ENCODE measurements at regions not wholly inside any gene's neighbourhood (a gene's known extent, or its start where the extent isn't known, plus 50 kb on each side); places are given as distances from the start of the nearest gene placed in this dataset.

DNA sequence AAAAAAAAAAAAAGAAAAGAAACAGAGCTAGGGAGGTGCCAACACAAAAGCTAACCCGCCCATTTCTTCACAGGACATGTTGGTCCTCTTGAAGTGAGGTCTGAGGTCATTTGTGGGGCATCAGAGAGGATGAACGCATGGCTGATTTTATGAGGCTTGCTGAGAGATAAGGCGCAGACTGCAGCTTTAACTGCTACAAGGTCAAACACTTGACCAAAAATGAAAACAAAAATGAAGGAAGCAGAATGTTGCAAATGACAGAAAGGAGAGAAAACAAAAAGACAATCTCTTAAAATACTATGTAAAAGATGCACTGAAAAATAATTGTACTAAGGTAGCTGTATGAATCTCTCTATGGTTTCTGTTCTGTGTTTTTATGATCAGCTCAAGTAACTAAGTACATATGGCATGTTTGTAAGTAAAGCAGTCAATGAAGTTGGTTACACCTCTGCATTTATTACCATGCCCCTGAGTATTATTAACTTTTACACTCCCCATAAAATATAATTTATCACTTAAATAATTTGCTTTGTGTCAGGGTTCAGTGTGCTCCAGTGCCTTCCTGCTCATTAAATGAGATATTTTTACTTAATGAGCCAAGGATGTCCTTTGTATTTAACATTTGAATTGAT is 249.1 kb upstream of the NR5A2 start:
- no peak overlapping the region for H3K14ac ChIP-seq (ENCODE audit: low read length)
- no CpG with 5 or more reads among the region's 3 CpGs for WGBS (ENCODE audit: extremely low coverage, insufficient coverage, insufficient read length)

GRCh38 chr1:199780091-199780490 is 247.4 kb upstream of the NR5A2 start:
- no peak for DNase-seq

More for the DNA sequence above, 249.1 kb upstream of the NR5A2 start:
- Histone ChIP-seq H3K27ac (ENCODE audit: low read depth, low read length) (no peak overlapping the region), H4K8ac (ENCODE audit: low read depth, low read length) (no peak overlapping the region), H3K79me2 (ENCODE audit: control insufficient read depth, insufficient read depth, low read length, poor library complexity) (no peaks in the 10 kb centered on the region), H2AK5ac (ENCODE audit: low read length) (no peak overlapping the region), H2AFZ (ENCODE audit: insufficient read depth, low read length, poor library complexity) (no peak overlapping the region), H3K23ac (ENCODE audit: low read length) (no peak overlapping the region), H3K4me3 (ENCODE audit: low read depth, low read length) (no peak overlapping the region), H3K4ac (ENCODE audit: low read depth, low read length) (no peak overlapping the region), H2BK12ac (ENCODE audit: low read length) (no peak overlapping the region), H2BK120ac (ENCODE audit: insufficient read depth, low read length, poor library complexity) (no peak overlapping the region), H3K27me3 (ENCODE audit: insufficient read depth, low read length) (no peaks in the 10 kb centered on the region), H3K9ac (ENCODE audit: low read length) (no peak overlapping the region), H4K91ac (ENCODE audit: low read depth, low read length) (no peak overlapping the region), H4K12ac (ENCODE audit: low read depth, low read length) (no peak overlapping the region), H3K4me1 (ENCODE audit: control insufficient read depth in 1 of 2, insufficient read depth in 2 of 2, low read length in 2 of 2) (no peaks in the 10 kb centered on the region), H3K4me2 (ENCODE audit: low read length) (no peak overlapping the region), H2BK5ac (ENCODE audit: low read depth, low read length, poor library complexity) (no peak overlapping the region), H3K36me3 (ENCODE audit: control insufficient read depth in 1 of 2, insufficient read depth in 2 of 2, low read length in 2 of 2) (no peaks in the 10 kb centered on the region), H3K9me3 (ENCODE audit: insufficient read depth, low read depth, low read length) (no peaks in the 10 kb centered on the region), H3K18ac (ENCODE audit: low read length) (no peak overlapping the region), H3K79me1 (ENCODE audit: low read length) (no peaks in the 10 kb centered on the region)
- DNase-seq = no peak

DNA sequence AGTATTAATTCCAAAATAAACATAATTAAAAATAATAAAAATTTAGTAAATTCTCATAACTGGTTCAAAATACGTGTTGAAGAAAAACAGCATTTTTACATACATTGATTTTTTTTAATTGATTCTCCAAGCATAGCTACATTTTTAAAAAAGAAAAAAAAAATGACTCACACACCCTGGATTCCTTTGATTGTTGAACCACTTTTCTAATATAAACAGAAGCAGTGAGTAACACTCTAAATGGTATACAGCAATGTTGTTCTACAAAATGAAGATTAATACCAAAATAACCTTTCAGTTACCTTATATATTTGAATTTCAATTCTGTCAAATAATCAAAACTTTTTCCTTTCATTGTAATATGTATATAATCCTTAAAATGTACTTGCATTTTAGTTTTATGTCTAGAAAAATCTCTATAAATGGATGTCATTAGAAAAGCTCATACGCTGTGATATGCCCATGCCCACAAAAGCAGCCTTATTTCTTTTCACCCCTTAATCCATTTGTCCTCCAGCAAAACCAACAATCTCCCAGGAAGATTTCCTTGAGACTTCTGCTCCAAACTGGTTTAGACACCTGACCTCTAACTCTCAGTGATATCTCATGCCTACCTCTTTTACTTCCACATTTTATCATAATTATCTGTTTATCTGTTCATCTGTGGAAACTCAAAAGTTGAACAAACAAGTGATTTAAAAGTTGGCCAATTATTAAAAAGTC is 246.4 kb upstream of the NR5A2 start:
- Histone ChIP-seq H2AFZ (ENCODE audit: insufficient read depth, low read length, poor library complexity) (no peak overlapping the region), H3K4me2 (ENCODE audit: low read length) (no peak overlapping the region), H3K9ac (ENCODE audit: low read length) (no peak overlapping the region), H3K79me1 (ENCODE audit: low read length) (no peaks in the 10 kb centered on the region), H4K8ac (ENCODE audit: low read depth, low read length) (no peak overlapping the region), H3K27me3 (ENCODE audit: insufficient read depth, low read length) (no peaks in the 10 kb centered on the region), H3K4me1 (ENCODE audit: control insufficient read depth in 1 of 2, insufficient read depth in 2 of 2, low read length in 2 of 2) (no peaks in the 10 kb centered on the region), H2BK120ac (ENCODE audit: insufficient read depth, low read length, poor library complexity) (no peak overlapping the region), H3K79me2 (ENCODE audit: control insufficient read depth, insufficient read depth, low read length, poor library complexity) (no peaks in the 10 kb centered on the region), H3K9me3 (ENCODE audit: insufficient read depth, low read depth, low read length) (no peaks in the 10 kb centered on the region), H3K36me3 (ENCODE audit: control insufficient read depth in 1 of 2, insufficient read depth in 2 of 2, low read length in 2 of 2) (no peaks in the 10 kb centered on the region), H3K14ac (ENCODE audit: low read length) (no peak overlapping the region), H3K18ac (ENCODE audit: low read length) (no peak overlapping the region), H4K12ac (ENCODE audit: low read depth, low read length) (no peak overlapping the region), H3K27ac (ENCODE audit: low read depth, low read length) (no peak overlapping the region), H2AK5ac (ENCODE audit: low read length) (no peak overlapping the region), H3K23ac (ENCODE audit: low read length) (no peak overlapping the region), H4K91ac (ENCODE audit: low read depth, low read length) (no peak overlapping the region), H2BK12ac (ENCODE audit: low read length) (no peak overlapping the region), H3K4ac (ENCODE audit: low read depth, low read length) (no peak overlapping the region), H2BK5ac (ENCODE audit: low read depth, low read length, poor library complexity) (no peak overlapping the region), H3K4me3 (ENCODE audit: low read depth, low read length) (no peak overlapping the region)
- no CpG with 5 or more reads among the region's 2 CpGs for WGBS (ENCODE audit: extremely low coverage, insufficient coverage, insufficient read length)
- DNase-seq = no peak

More at GRCh38 chr1:199780091-199780490, 247.4 kb upstream of the NR5A2 start:
- H2BK120ac ChIP-seq (ENCODE audit: insufficient read depth, low read length, poor library complexity) = no peak overlapping the region
- WGBS (ENCODE audit: extremely low coverage, insufficient coverage, insufficient read length) = no CpG with 5 or more reads among the region's 5 CpGs
- no peak overlapping the region for H3K4me3 ChIP-seq (ENCODE audit: low read depth, low read length)
- H3K36me3 ChIP-seq (ENCODE audit: control insufficient read depth in 1 of 2, insufficient read depth in 2 of 2, low read length in 2 of 2) = no peaks in the 10 kb centered on the region
- H3K9ac ChIP-seq (ENCODE audit: low read length) = no peak overlapping the region
- H4K12ac ChIP-seq (ENCODE audit: low read depth, low read length) = no peak overlapping the region
- H3K14ac ChIP-seq (ENCODE audit: low read length) = no peak overlapping the region
- H3K79me2 ChIP-seq (ENCODE audit: control insufficient read depth, insufficient read depth, low read length, poor library complexity) = no peaks in the 10 kb centered on the region
- H3K9me3 ChIP-seq (ENCODE audit: insufficient read depth, low read depth, low read length) = no peaks in the 10 kb centered on the region
- H3K79me1 ChIP-seq (ENCODE audit: low read length) = no peaks in the 10 kb centered on the region
- no peak overlapping the region for H3K18ac ChIP-seq (ENCODE audit: low read length)
- no peak overlapping the region for H4K8ac ChIP-seq (ENCODE audit: low read depth, low read length)
- H2AK5ac ChIP-seq (ENCODE audit: low read length) = no peak overlapping the region
- H3K27ac ChIP-seq (ENCODE audit: low read depth, low read length) = no peak overlapping the region
- no peak overlapping the region for H2BK5ac ChIP-seq (ENCODE audit: low read depth, low read length, poor library complexity)
- H3K4ac ChIP-seq (ENCODE audit: low read depth, low read length) = no peak overlapping the region
- H2BK12ac ChIP-seq (ENCODE audit: low read length) = no peak overlapping the region
- H3K4me2 ChIP-seq (ENCODE audit: low read length) = no peak overlapping the region
- H4K91ac ChIP-seq (ENCODE audit: low read depth, low read length) = no peak overlapping the region
- no peak overlapping the region for H2AFZ ChIP-seq (ENCODE audit: insufficient read depth, low read length, poor library complexity)
- no peaks in the 10 kb centered on the region for H3K4me1 ChIP-seq (ENCODE audit: control insufficient read depth in 1 of 2, insufficient read depth in 2 of 2, low read length in 2 of 2)
- no peaks in the 10 kb centered on the region for H3K27me3 ChIP-seq (ENCODE audit: insufficient read depth, low read length)
- no peak overlapping the region for H3K23ac ChIP-seq (ENCODE audit: low read length)

- Histone ChIP-seq H3K4me1 (ENCODE audit: control insufficient read depth in 1 of 2, insufficient read depth in 2 of 2, low read length in 2 of 2) (no peaks in the 10 kb centered on the region), H3K79me2 (ENCODE audit: control insufficient read depth, insufficient read depth, low read length, poor library complexity) (no peaks in the 10 kb centered on the region), H3K4ac (ENCODE audit: low read depth, low read length) (no peak overlapping the region), H3K27me3 (ENCODE audit: insufficient read depth, low read length) (no peaks in the 10 kb centered on the region), H3K14ac (ENCODE audit: low read length) (no peak overlapping the region), H4K12ac (ENCODE audit: low read depth, low read length) (no peak overlapping the region), H3K27ac (ENCODE audit: low read depth, low read length) (no peak overlapping the region), H3K36me3 (ENCODE audit: control insufficient read depth in 1 of 2, insufficient read depth in 2 of 2, low read length in 2 of 2) (no peaks in the 10 kb centered on the region), H2BK120ac (ENCODE audit: insufficient read depth, low read length, poor library complexity) (no peak overlapping the region), H4K91ac (ENCODE audit: low read depth, low read length) (no peak overlapping the region), H4K8ac (ENCODE audit: low read depth, low read length) (no peak overlapping the region), H3K4me3 (ENCODE audit: low read depth, low read length) (no peak overlapping the region), H3K9me3 (ENCODE audit: insufficient read depth, low read depth, low read length) (no peaks in the 10 kb centered on the region), H3K18ac (ENCODE audit: low read length) (no peak overlapping the region), H2AFZ (ENCODE audit: insufficient read depth, low read length, poor library complexity) (no peak overlapping the region), H3K9ac (ENCODE audit: low read length) (no peak overlapping the region), H2BK5ac (ENCODE audit: low read depth, low read length, poor library complexity) (no peak overlapping the region), H2BK12ac (ENCODE audit: low read length) (no peak overlapping the region), H3K23ac (ENCODE audit: low read length) (no peak overlapping the region), H2AK5ac (ENCODE audit: low read length) (no peak overlapping the region), H3K79me1 (ENCODE audit: low read length) (no peaks in the 10 kb centered on the region), H3K4me2 (ENCODE audit: low read length) (no peak overlapping the region)
- WGBS (ENCODE audit: extremely low coverage, insufficient coverage, insufficient read length) = no CpG with 5 or more reads among the region's 2 CpGs
- DNase-seq = no peak
These were observed 243.2 kb upstream of the NR5A2 start for GRCh38 chr1:199784138-199784895.

Measured in trophoblast cell (in vitro differentiated cells and primary cell).